Adrenal gland (tissue), 9 donors: ENCODE measurements at regions not wholly inside any gene's neighbourhood (a gene's known extent, or its start where the extent isn't known, plus 50 kb on each side); places are given as distances from the start of the nearest gene placed in this dataset.

Experiments used
- DNase-seq, 7 donors: peaks; one replicate each; pipeline ENCODE4 v3.0.0-alpha.2; 2019 to 2020
- H3K27ac ChIP-seq, 5 donors: fragments of 200-600 bp; sonication (generic) in 4 of 5; 1 replicate in 3 of 5; 2 replicates in 2 of 5; pipeline versions ENCODE4 v1.5.1 to v1.8.0; 2016 to 2020; ENCODE audit warnings: mild to moderate bottlenecking in 1 of 5
- H3K27me3 ChIP-seq: fragments of 200-600 bp; 2 replicates; pipeline ENCODE4 v1.8.0; 2021
- H3K36me3 ChIP-seq, 2 donors: fragments of 200-600 bp; replicated peaks in 1 of 2; 1 replicate in 1 of 2; 2 replicates in 1 of 2; pipeline versions ENCODE4 v1.5.1 to v1.8.0; 2018 to 2022
- H3K4me1 ChIP-seq, 2 donors: fragments of 200-600 bp; replicated peaks in 1 of 2; 1 replicate in 1 of 2; 2 replicates in 1 of 2; pipeline versions ENCODE4 v1.5.1 to v1.8.0; 2018 to 2021
- H3K4me3 ChIP-seq, 4 donors: fragments of 200-600 bp; sonication (generic) in 3 of 4; one replicate each; pipeline ENCODE4 v1.5.1; 2016 to 2018
- H3K9me3 ChIP-seq, 3 donors: fragments of 200-600 bp; sonication (generic) in 1 of 3; replicated peaks in 1 of 3; 1 replicate in 2 of 3; 2 replicates in 1 of 3; pipeline versions ENCODE4 v1.5.1 to v1.8.0; 2016 to 2021
- CTCF ChIP-seq, 6 experiments: fragments of 450-650 bp in 4 of 6; fragments of 200-600 bp in 2 of 6; sonication (generic) in 1 of 6; IDR thresholded peaks; 1 replicate in 5 of 6; 2 replicates in 1 of 6; pipeline versions ENCODE4 v1.5.1 to v1.8.0; 2016 to 2021; ENCODE audit warnings: antibody characterized with exemption in 6 of 6, mild to moderate bottlenecking in 2 of 6, moderate library complexity in 1 of 6
- POLR2A ChIP-seq, 2 donors: fragments of 450-650 bp; IDR thresholded peaks; one replicate each; pipeline ENCODE4 v1.6.1; 2017; ENCODE audit warnings: antibody characterized with exemption in 2 of 2, mild to moderate bottlenecking in 2 of 2, moderate library complexity in 1 of 2
- WGBS, 4 donors: extraction: QIAGEN DNeasy Blood & Tissue Kit in 2 of 4; methylation state at CpG; one replicate each; pipeline versions ENCODE4 v1.1.5 to v1.1.7; 2013 to 2017; 5-methylcytosine and 5-hydroxymethylcytosine counted together
- intact Hi-C, 2 donors: fragments of 100-400 bp; cut with DNase I; formaldehyde crosslinking; loops; one replicate each; pipeline versions ENCODE4 v1.14.1 to v1.15.0; 2022 to 2023
- donor health status: healthy with polysubstance abuse.
- donor health status: Bipolar disorder and iron deficiency.
- donor health status: DM: yes; HTN: yes; CAD: no.
- donor health status: DM: no; HTN: no; CAD: no.
- donor health status: DM: no; HTN: no; CAD: no.

DNA sequence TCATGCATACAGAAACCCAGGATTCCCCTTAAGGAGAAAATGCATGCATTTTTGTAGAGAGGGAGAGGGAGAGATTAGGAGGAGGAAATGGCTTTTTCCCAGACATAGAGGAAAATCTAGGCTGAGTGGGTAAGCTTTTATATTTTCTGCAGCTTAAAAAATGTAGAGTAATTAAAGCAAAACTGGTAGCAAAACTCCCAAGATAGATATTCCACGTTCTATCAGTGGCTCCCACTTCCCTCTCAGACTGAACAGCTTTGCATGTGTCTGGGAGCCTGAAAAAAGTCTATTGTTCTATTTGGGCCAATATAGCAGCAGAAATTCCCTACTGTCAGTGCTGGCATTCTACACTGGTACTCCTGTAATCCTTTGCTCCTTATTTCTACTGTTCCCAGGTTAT is 110.8 kb upstream of the CADPS start:
- no peaks in the 10 kb centered on the region for H3K4me1 ChIP-seq
- no peaks in the 10 kb centered on the region for H3K27me3 ChIP-seq
- intact Hi-C loops, result no loop called here
- no peak overlapping the region for H3K4me3 ChIP-seq
- TF ChIP-seq CTCF (IDR thresholded peaks at IDR 0.05) (no peak), POLR2A (IDR thresholded peaks at IDR 0.05) (no peak)
- no peak for DNase-seq
- no peaks in the 10 kb centered on the region for H3K36me3 ChIP-seq
- WGBS, 4 donors, result 48 to 63% (median 59%) methylated on average over 1 of the region's 1 CpG
- no peak overlapping the region for H3K27ac ChIP-seq
- no peaks in the 10 kb centered on the region for H3K9me3 ChIP-seq

GRCh38 chr3:62987721-62988120 is 112.5 kb upstream of the CADPS start:
- Histone ChIP-seq H3K4me1 (no peaks in the 10 kb centered on the region), H3K27ac (no peak overlapping the region), H3K27me3 (no peaks in the 10 kb centered on the region), H3K4me3 (no peak overlapping the region), H3K9me3 (no peaks in the 10 kb centered on the region), H3K36me3 (no peaks in the 10 kb centered on the region)
- WGBS, 4 donors, result 55 to 66% (median 62%) methylated on average over 8 of the region's 8 CpGs
- DNase-seq, result no peak
- intact Hi-C loops, result no loop called here
- TF ChIP-seq CTCF (IDR thresholded peaks at IDR 0.05), result no peak
- TF ChIP-seq POLR2A (IDR thresholded peaks at IDR 0.05), result no peak

GRCh38 chr3:62990704-62991413 is 115.6 kb upstream of the CADPS start:
- H3K27me3 ChIP-seq, result no peaks in the 10 kb centered on the region
- intact Hi-C loops, result no loop called here
- no peak overlapping the region for H3K4me3 ChIP-seq
- H3K9me3 ChIP-seq, result no peaks in the 10 kb centered on the region
- 62 to 72% (median 71%) methylated on average over 4 of the region's 4 CpGs for WGBS, 4 donors
- TF ChIP-seq CTCF (IDR thresholded peaks at IDR 0.05), result no peak
- TF ChIP-seq POLR2A (IDR thresholded peaks at IDR 0.05), result no peak
- no peak for DNase-seq
- H3K27ac ChIP-seq, result no peak overlapping the region
- no peaks in the 10 kb centered on the region for H3K4me1 ChIP-seq
- H3K36me3 ChIP-seq, result no peaks in the 10 kb centered on the region

- H3K27me3 ChIP-seq, result no peaks in the 10 kb centered on the region
- 35 to 58% (median 43%) methylated on average over 1 of the region's 1 CpG for WGBS, 4 donors
- H3K36me3 ChIP-seq, result no peaks in the 10 kb centered on the region
- intact Hi-C loops, result no loop called here
- DNase-seq, result no peak
- no peak overlapping the region for H3K27ac ChIP-seq
- H3K4me3 ChIP-seq, result no peak overlapping the region
- TF ChIP-seq CTCF (IDR thresholded peaks at IDR 0.05), result no peak
- TF ChIP-seq POLR2A (IDR thresholded peaks at IDR 0.05), result no peak
- H3K4me1 ChIP-seq, result no peaks in the 10 kb centered on the region
- no peaks in the 10 kb centered on the region for H3K9me3 ChIP-seq
Observed at GRCh38 chr3:62992520-62992919, 117.3 kb upstream of the CADPS start.
